ENCODE measurements at regions not wholly inside any gene's neighbourhood (a gene's known extent, or its start where the extent isn't known, plus 50 kb on each side); places are given as distances from the start of the nearest gene placed in this dataset.

- H3K9me3 Mint-ChIP-seq (ENCODE audit: unreplicated experiment) = peaks cover 29% of the 10 kb centered on the region
- intact Hi-C loops (cut with micrococcal nuclease) = no loop called here
- CTCF ChIA-PET = interaction anchor here (0.6 kb wide), 1 partner anchor 40 kb away, joined by 3 read pairs; no protein-coding TSS in a partner anchor
- H3K4me3 Mint-ChIP-seq (ENCODE audit: unreplicated experiment) = no peak overlapping the region
- no TSS peak for BruUV-seq (replicated peaks)
- H3K4me1 Mint-ChIP-seq (ENCODE audit: insufficient read depth, unreplicated experiment) = peaks cover 2% of the 10 kb centered on the region
- H3K27ac Mint-ChIP-seq (ENCODE audit: low read depth, unreplicated experiment) = no peak overlapping the region
- DNase-seq (ENCODE audit: unreplicated experiment) = no peak
- no peak for TF ChIP-seq CTCF (IDR thresholded peaks at IDR 0.05; ENCODE audit: unreplicated experiment)
- H3K36me3 Mint-ChIP-seq (ENCODE audit: insufficient read depth, unreplicated experiment) = no peaks in the 10 kb centered on the region
- H3K27me3 Mint-ChIP-seq (ENCODE audit: insufficient read depth, unreplicated experiment) = no peaks in the 10 kb centered on the region
- POLR2A ChIA-PET = interaction anchor here (0.6 kb wide), 1 partner anchor 436 kb away, joined by 3 read pairs; no protein-coding TSS in a partner anchor
Measured at GRCh38 chr22:27429476-27429875, 372.1 kb downstream of the MN1 start.

- CTCF ChIA-PET = no interaction called here
- no peak for TF ChIP-seq CTCF (IDR thresholded peaks at IDR 0.05; ENCODE audit: unreplicated experiment)
- Mint-ChIP-seq H3K27ac (ENCODE audit: low read depth, unreplicated experiment) (no peak overlapping the region), H3K4me1 (ENCODE audit: insufficient read depth, unreplicated experiment) (no peaks in the 10 kb centered on the region), H3K36me3 (ENCODE audit: insufficient read depth, unreplicated experiment) (no peaks in the 10 kb centered on the region), H3K4me3 (ENCODE audit: unreplicated experiment) (no peak overlapping the region), H3K27me3 (ENCODE audit: insufficient read depth, unreplicated experiment) (no peaks in the 10 kb centered on the region), H3K9me3 (ENCODE audit: unreplicated experiment) (peaks cover 29% of the 10 kb centered on the region)
- BruUV-seq (replicated peaks) = no TSS peak
- DNase-seq (ENCODE audit: unreplicated experiment) = no peak
- POLR2A ChIA-PET = interaction anchor here (1.1 kb wide), 1 partner anchor 10 kb away, joined by 3 read pairs; no protein-coding TSS in a partner anchor
- intact Hi-C loops (cut with micrococcal nuclease) = no loop called here
Measured at GRCh38 chr22:27431081-27431480, 370.5 kb downstream of the MN1 start.

GRCh38 chr22:27431896-27432295 lies 369.7 kb downstream of the MN1 start:
- no peak overlapping the region for H3K27ac Mint-ChIP-seq (ENCODE audit: low read depth, unreplicated experiment)

GRCh38 chr22:27433099-27433498 lies 368.5 kb downstream of the MN1 start:
- BruUV-seq (replicated peaks) = no TSS peak
- H3K27ac Mint-ChIP-seq (ENCODE audit: low read depth, unreplicated experiment) = no peak overlapping the region
- no peaks in the 10 kb centered on the region for H3K27me3 Mint-ChIP-seq (ENCODE audit: insufficient read depth, unreplicated experiment)
- ChIA-PET CTCF (interaction anchor here (1.1 kb wide), 1 partner anchor 10 kb away, joined by 4 read pairs; no protein-coding TSS in a partner anchor), POLR2A (no interaction called here)
- H3K4me1 Mint-ChIP-seq (ENCODE audit: insufficient read depth, unreplicated experiment) = no peaks in the 10 kb centered on the region
- DNase-seq (ENCODE audit: unreplicated experiment) = no peak
- no peak for TF ChIP-seq CTCF (IDR thresholded peaks at IDR 0.05; ENCODE audit: unreplicated experiment)
- intact Hi-C loops (cut with micrococcal nuclease) = no loop called here
- no peak overlapping the region for H3K4me3 Mint-ChIP-seq (ENCODE audit: unreplicated experiment)
- H3K36me3 Mint-ChIP-seq (ENCODE audit: insufficient read depth, unreplicated experiment) = no peaks in the 10 kb centered on the region
- peaks cover 19% of the 10 kb centered on the region for H3K9me3 Mint-ChIP-seq (ENCODE audit: unreplicated experiment)

More at GRCh38 chr22:27431896-27432295, 369.7 kb downstream of the MN1 start:
- DNase-seq (ENCODE audit: unreplicated experiment) = no peak
- no peak for TF ChIP-seq CTCF (IDR thresholded peaks at IDR 0.05; ENCODE audit: unreplicated experiment)
- Mint-ChIP-seq H3K4me3 (ENCODE audit: unreplicated experiment) (no peak overlapping the region), H3K27me3 (ENCODE audit: insufficient read depth, unreplicated experiment) (no peaks in the 10 kb centered on the region), H3K9me3 (ENCODE audit: unreplicated experiment) (peaks cover 29% of the 10 kb centered on the region), H3K36me3 (ENCODE audit: insufficient read depth, unreplicated experiment) (no peaks in the 10 kb centered on the region), H3K4me1 (ENCODE audit: insufficient read depth, unreplicated experiment) (no peaks in the 10 kb centered on the region)
- intact Hi-C loops (cut with micrococcal nuclease) = no loop called here
- POLR2A ChIA-PET = interaction anchor here (1.1 kb wide), 1 partner anchor 11 kb away, joined by 3 read pairs; no protein-coding TSS in a partner anchor
- CTCF ChIA-PET = interaction anchor here (0.6 to 1.1 kb wide), 2 partner anchors 9 to 26 kb away, joined by 3 to 4 read pairs; no protein-coding TSS in a partner anchor
- BruUV-seq (replicated peaks) = no TSS peak
